ENCODE measurements at regions not wholly inside any gene's neighbourhood (a gene's known extent, or its start where the extent isn't known, plus 50 kb on each side); places are given as distances from the start of the nearest gene placed in this dataset.

GRCh38 chr4:121484633-121485032 lies 103.8 kb upstream of the QRFPR start:
- H3K36me3 Mint-ChIP-seq (ENCODE audit: insufficient read depth), result no peaks in the 10 kb centered on the region
- no peak overlapping the region for H3K4me3 Mint-ChIP-seq (ENCODE audit: low read depth)
- no peaks in the 10 kb centered on the region for H3K27me3 Mint-ChIP-seq
- H3K27ac Mint-ChIP-seq, result no peak overlapping the region
- TF ChIP-seq CTCF (IDR thresholded peaks at IDR 0.05; ENCODE audit: unreplicated experiment), result peak; percentile 69
- H3K4me1 Mint-ChIP-seq (ENCODE audit: low read depth), result no peaks in the 10 kb centered on the region
- DNase-seq (ENCODE audit: low spot score, unreplicated experiment), result no peak
- peaks cover 7% of the 10 kb centered on the region for H3K9me3 Mint-ChIP-seq (ENCODE audit: low read depth)

GRCh38 chr4:121479808-121480207 lies 99.0 kb upstream of the QRFPR start:
- Mint-ChIP-seq H3K4me3 (ENCODE audit: low read depth) (no peak overlapping the region), H3K36me3 (ENCODE audit: insufficient read depth) (no peaks in the 10 kb centered on the region), H3K27me3 (no peaks in the 10 kb centered on the region), H3K27ac (no peak overlapping the region), H3K4me1 (ENCODE audit: low read depth) (no peaks in the 10 kb centered on the region), H3K9me3 (ENCODE audit: low read depth) (peaks cover 7% of the 10 kb centered on the region)
- DNase-seq (ENCODE audit: low spot score, unreplicated experiment), result no peak
- TF ChIP-seq CTCF (IDR thresholded peaks at IDR 0.05; ENCODE audit: unreplicated experiment), result no peak

GRCh38 chr4:121477480-121477879 lies 96.7 kb upstream of the QRFPR start:
- Mint-ChIP-seq H3K36me3 (ENCODE audit: insufficient read depth) (no peaks in the 10 kb centered on the region), H3K9me3 (ENCODE audit: low read depth) (peaks cover 7% of the 10 kb centered on the region), H3K4me3 (ENCODE audit: low read depth) (no peak overlapping the region), H3K27me3 (no peaks in the 10 kb centered on the region), H3K4me1 (ENCODE audit: low read depth) (no peaks in the 10 kb centered on the region), H3K27ac (no peak overlapping the region)
- no peak for DNase-seq (ENCODE audit: low spot score, unreplicated experiment)
- no peak for TF ChIP-seq CTCF (IDR thresholded peaks at IDR 0.05; ENCODE audit: unreplicated experiment)

- Mint-ChIP-seq H3K9me3 (ENCODE audit: low read depth) (peaks cover 6% of the 10 kb centered on the region), H3K4me1 (ENCODE audit: low read depth) (no peaks in the 10 kb centered on the region), H3K27me3 (no peaks in the 10 kb centered on the region), H3K27ac (no peak overlapping the region), H3K36me3 (ENCODE audit: insufficient read depth) (no peaks in the 10 kb centered on the region), H3K4me3 (ENCODE audit: low read depth) (no peak overlapping the region)
- TF ChIP-seq CTCF (IDR thresholded peaks at IDR 0.05; ENCODE audit: unreplicated experiment), result no peak
- DNase-seq (ENCODE audit: low spot score, unreplicated experiment), result no peak
Measured at GRCh38 chr4:121477079-121477478, 96.3 kb upstream of the QRFPR start.

- Mint-ChIP-seq H3K36me3 (ENCODE audit: insufficient read depth) (peaks cover 2% of the 10 kb centered on the region), H3K27me3 (no peaks in the 10 kb centered on the region)
- DNase-seq (ENCODE audit: low spot score, unreplicated experiment), result no peak
Measured at GRCh38 chr4:121472937-121473721, 92.3 kb upstream of the QRFPR start.

More at GRCh38 chr4:121472937-121473721, 92.3 kb upstream of the QRFPR start:
- no peak for TF ChIP-seq CTCF (IDR thresholded peaks at IDR 0.05; ENCODE audit: unreplicated experiment)
- Mint-ChIP-seq H3K9me3 (ENCODE audit: low read depth) (peaks cover 4% of the 10 kb centered on the region), H3K4me1 (ENCODE audit: low read depth) (no peaks in the 10 kb centered on the region), H3K27ac (no peak overlapping the region), H3K4me3 (ENCODE audit: low read depth) (no peak overlapping the region)
